ENCODE measurements at regions not wholly inside any gene's neighbourhood (a gene's known extent, or its start where the extent isn't known, plus 50 kb on each side); places are given as distances from the start of the nearest gene placed in this dataset.
"Not testable (repeated sequence)": the region's sequence is repeated elsewhere in the genome, so short reads cannot be mapped to it uniquely, and the experiment has no call there.

DNA sequence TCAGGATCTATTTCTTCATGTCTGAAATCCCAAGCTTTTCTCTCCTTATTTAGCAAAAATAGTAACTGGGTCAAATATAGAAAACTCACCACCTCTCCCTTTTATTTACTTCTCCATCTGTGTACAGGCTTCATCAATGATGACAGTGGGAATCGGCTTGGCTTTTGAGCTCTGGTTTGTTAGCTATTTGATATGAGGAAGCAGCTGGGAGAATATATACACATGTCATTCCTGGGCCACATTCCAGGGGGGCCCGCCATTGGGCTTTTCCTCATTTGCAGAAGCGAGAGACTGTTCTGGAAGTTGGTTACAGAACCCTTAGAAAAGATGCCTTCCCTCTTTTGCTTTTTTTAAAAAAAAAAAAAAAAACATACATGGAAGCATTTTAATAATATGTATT is 107.4 kb upstream of the F9 start:
- no peaks in the 10 kb centered on the region for H3K27me3 ChIP-seq
- DNase-seq (ENCODE audit: low spot score in 2 of 2) = no peak
- H3K9me3 ChIP-seq = no peaks in the 10 kb centered on the region
- no peak overlapping the region for H3K4me3 ChIP-seq
- TF ChIP-seq, protein P1, sequence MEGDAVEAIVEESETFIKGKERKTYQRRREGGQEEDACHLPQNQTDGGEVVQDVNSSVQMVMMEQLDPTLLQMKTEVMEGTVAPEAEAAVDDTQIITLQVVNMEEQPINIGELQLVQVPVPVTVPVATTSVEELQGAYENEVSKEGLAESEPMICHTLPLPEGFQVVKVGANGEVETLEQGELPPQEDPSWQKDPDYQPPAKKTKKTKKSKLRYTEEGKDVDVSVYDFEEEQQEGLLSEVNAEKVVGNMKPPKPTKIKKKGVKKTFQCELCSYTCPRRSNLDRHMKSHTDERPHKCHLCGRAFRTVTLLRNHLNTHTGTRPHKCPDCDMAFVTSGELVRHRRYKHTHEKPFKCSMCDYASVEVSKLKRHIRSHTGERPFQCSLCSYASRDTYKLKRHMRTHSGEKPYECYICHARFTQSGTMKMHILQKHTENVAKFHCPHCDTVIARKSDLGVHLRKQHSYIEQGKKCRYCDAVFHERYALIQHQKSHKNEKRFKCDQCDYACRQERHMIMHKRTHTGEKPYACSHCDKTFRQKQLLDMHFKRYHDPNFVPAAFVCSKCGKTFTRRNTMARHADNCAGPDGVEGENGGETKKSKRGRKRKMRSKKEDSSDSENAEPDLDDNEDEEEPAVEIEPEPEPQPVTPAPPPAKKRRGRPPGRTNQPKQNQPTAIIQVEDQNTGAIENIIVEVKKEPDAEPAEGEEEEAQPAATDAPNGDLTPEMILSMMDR (IDR thresholded peaks at IDR 0.05) = no peak
- intact Hi-C loops (cut with DNase I) = no loop called here
- no peak overlapping the region for H3K27ac ChIP-seq
- no peaks in the 10 kb centered on the region for H3K36me3 ChIP-seq
- H3K4me1 ChIP-seq = no peaks in the 10 kb centered on the region

DNA sequence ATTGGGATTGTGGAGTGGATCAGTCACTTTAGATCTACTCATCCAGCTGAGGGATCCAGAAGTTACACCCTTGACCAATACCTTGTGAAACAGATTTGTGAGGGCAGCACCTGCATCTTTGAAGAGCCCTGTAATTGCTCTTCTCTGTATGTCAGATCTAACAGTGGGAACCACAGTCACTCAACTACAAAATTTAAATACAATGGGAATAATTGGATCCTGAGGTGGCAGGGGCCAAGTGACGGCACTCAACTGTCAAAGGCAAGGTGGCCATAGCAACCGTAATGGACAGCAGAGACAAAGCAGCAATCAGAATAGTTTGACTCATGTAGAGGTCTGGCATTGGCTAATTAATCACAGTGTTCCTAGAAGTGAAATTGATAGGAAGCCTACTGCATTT is 132.3 kb upstream of the F9 start:
- H3K4me1 ChIP-seq; intact Hi-C loops (cut with DNase I); H3K9me3 ChIP-seq; H3K36me3 ChIP-seq; H3K27me3 ChIP-seq; H3K4me3 ChIP-seq; DNase-seq (ENCODE audit: low spot score in 2 of 2); H3K27ac ChIP-seq: not testable (repeated sequence)

DNA sequence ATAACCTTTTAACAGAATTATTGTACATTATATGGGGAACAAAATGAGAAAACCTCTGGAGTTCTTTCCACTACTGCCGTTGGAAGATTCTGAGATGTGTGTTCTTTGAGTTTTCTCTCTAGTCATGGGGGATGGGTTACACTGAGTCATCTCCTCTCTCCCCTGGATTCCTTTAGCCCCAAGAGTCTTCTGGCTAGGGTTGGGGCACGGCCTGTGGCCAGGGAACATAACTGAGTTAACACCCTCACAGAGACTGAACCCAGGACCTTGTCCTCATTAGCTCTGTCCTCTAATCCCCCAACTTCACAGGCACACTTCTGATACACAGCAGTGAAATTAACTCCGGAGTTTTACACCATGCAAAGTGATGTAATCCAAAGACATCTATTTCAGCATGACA is 142.3 kb upstream of the F9 start:
- H3K4me1 ChIP-seq = no peaks in the 10 kb centered on the region
- intact Hi-C loops (cut with DNase I) = no loop called here
- no peak for DNase-seq (ENCODE audit: low spot score in 2 of 2)
- no peaks in the 10 kb centered on the region for H3K36me3 ChIP-seq
- no peak overlapping the region for H3K4me3 ChIP-seq
- no peaks in the 10 kb centered on the region for H3K27me3 ChIP-seq
- TF ChIP-seq, protein P1 (IDR thresholded peaks at IDR 0.05) = no peak
- H3K9me3 ChIP-seq = no peaks in the 10 kb centered on the region
- no peak overlapping the region for H3K27ac ChIP-seq

DNA sequence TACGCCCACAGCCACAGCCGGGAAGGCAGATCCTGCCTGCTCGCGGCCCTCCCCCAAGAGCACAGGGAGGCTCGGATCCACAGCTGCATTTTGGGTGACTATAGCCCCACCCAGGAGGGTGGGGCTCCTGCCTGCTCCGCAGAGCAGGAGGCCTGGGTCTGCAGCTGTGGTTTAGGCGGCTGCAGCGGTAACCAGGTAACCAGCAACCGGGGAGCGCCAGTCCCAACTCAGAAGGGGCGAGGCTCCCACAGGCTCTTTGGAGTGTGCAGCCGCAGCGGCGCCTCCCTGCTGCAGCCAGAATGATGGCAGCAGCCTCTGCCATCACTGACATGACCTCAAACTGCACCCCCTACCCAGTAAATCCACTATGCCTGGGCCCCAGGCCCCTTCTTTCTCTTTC is 148.0 kb upstream of the F9 start:
- no peak for DNase-seq (ENCODE audit: low spot score in 2 of 2)

DNA sequence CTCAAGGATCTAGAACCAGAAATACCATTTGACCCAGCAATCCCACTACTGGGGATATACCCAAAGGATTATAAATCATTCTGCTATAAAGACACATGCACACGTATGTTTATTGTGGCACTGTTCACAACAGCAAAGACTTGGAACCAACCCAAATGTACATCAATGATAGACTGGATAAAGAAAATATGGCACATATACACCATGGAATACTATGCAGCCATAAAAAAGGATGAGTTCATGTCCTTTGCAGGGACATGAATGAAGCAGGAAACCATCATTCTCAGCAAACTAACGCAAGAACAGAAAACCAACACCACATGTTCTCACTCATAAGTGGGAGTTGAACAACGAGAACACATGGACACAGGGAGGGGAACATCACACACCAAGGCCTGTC is 154.0 kb upstream of the F9 start:
- H3K4me3 ChIP-seq; intact Hi-C loops (cut with DNase I); H3K9me3 ChIP-seq; H3K4me1 ChIP-seq; H3K27me3 ChIP-seq; H3K27ac ChIP-seq; H3K36me3 ChIP-seq; DNase-seq (ENCODE audit: low spot score in 2 of 2): not testable (repeated sequence)

More for the DNA sequence above, 148.0 kb upstream of the F9 start:
- Histone ChIP-seq H3K27ac (no peak overlapping the region), H3K9me3 (no peaks in the 10 kb centered on the region), H3K27me3 (no peaks in the 10 kb centered on the region), H3K4me3 (no peak overlapping the region), H3K4me1 (no peaks in the 10 kb centered on the region), H3K36me3 (no peaks in the 10 kb centered on the region)
- TF ChIP-seq, protein P1 (IDR thresholded peaks at IDR 0.05) = no peak
- intact Hi-C loops (cut with DNase I) = no loop called here

DNA sequence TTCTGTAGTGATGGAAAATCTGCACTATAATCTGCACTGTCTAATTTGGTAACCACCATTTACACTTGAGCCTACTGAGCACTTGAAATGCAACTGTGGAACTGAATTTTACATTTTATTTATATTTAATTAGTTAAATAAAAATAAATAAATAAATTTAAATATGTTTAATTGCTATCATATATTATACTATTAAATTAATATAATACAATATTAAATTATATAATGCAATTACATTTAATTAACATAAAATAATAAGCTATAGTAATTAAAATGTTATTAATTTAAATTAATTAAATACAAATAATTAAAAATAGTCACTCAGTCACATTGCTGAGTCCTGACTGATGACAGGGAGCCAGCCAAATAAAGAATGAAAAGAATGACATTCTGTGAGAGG is 170.2 kb upstream of the F9 start:
- intact Hi-C loops (cut with DNase I) = no loop called here

DNA sequence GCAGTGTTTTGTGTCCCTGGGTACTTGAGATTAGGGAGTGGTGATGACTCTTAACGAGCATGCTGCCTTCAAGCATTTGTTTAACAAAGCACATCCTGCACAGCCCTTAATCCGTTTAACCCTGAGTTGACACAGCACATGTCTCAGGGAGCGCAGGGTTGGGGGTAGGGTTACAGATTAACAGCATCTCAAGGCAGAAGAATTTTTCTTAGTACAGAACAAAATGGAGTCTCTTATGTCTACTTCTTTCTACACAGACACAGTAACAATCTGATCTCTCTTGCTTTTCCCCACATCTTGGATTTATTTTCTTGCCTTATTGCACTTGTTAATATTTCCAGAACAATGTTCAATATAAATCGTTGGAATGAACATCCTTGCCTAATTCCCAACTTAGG is 187.9 kb upstream of the F9 start:
- H3K4me1 ChIP-seq; intact Hi-C loops (cut with DNase I); H3K27ac ChIP-seq; H3K9me3 ChIP-seq; H3K4me3 ChIP-seq; DNase-seq (ENCODE audit: low spot score in 2 of 2); H3K27me3 ChIP-seq; H3K36me3 ChIP-seq: not testable (repeated sequence)

More for the DNA sequence above, 170.2 kb upstream of the F9 start:
- Histone ChIP-seq H3K4me1 (no peaks in the 10 kb centered on the region), H3K27ac (no peak overlapping the region), H3K4me3 (no peak overlapping the region), H3K9me3 (no peaks in the 10 kb centered on the region), H3K36me3 (no peaks in the 10 kb centered on the region), H3K27me3 (no peaks in the 10 kb centered on the region)
- TF ChIP-seq, protein P1 (IDR thresholded peaks at IDR 0.05) = no peak
- DNase-seq (ENCODE audit: low spot score in 2 of 2) = no peak

DNA sequence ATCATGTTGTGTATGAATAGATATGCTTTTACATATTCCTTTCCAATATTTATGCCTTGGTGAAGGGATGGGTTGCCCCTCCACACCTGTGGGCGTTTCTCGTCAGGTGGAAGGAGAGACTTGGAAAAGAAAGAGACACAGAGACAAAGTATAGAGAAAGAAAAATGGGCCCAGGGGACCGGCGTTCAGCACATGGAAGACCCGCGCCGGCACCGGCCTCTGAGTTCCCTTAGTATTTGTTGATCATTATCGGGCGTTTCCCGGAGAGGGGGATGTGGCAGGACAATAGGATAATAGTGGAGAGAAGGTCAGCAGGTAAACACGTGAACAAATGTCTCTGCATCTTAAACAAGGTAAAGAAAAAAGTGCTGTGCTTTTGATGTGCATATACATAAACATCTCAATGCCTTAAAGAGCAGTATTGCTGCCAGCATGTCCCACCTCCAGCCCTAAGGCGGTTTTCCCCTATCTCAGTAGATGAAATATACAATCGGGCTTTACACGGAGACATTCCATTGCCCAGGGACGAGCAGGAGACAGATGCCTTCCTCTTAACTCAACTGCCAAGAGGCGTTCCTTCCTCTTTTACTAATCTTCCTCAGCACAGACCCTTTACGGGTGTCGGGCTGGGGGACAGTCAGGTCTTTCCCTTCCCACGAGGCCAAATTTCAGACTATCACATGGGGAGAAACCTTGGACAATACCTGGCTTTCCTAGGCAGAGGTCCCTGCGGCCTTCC is 188.5 kb upstream of the F9 start:
- H3K27me3 ChIP-seq; H3K4me3 ChIP-seq; intact Hi-C loops (cut with DNase I); H3K4me1 ChIP-seq; H3K9me3 ChIP-seq; H3K27ac ChIP-seq; DNase-seq (ENCODE audit: low spot score in 2 of 2); H3K36me3 ChIP-seq: not testable (repeated sequence)
